ENCODE measurements at regions not wholly inside any gene's neighbourhood (a gene's known extent, or its start where the extent isn't known, plus 50 kb on each side); places are given as distances from the start of the nearest gene placed in this dataset.
"Not testable (repeated sequence)": the region's sequence is repeated elsewhere in the genome, so short reads cannot be mapped to it uniquely, and the experiment has no call there.

GRCh38 chr4:1520795-1521576 is 114.7 kb upstream of the NKX1-1 start:
- not testable (repeated sequence) for H3K4me1 ChIP-seq (ENCODE audit: control insufficient read depth, insufficient read depth, low read length, poor library complexity, severe bottlenecking); H3K36me3 ChIP-seq (ENCODE audit: control insufficient read depth, insufficient read depth, low read length); H3K27ac ChIP-seq (ENCODE audit: low read depth, low read length, severe bottlenecking); H3K9me3 ChIP-seq (ENCODE audit: control insufficient read depth, low read length)
- H3K4me3 ChIP-seq (ENCODE audit: extremely low read depth, insufficient read depth, low read length, poor library complexity, severe bottlenecking) = peak overlapping the region; percentile 26
- 1 to 4% methylated on average over 33 to 34 of the region's 79 CpGs for WGBS, 2 experiments (ENCODE audit: insufficient coverage in 2 of 2)

GRCh38 chr4:1519787-1520661 is 113.8 kb upstream of the NKX1-1 start:
- Histone ChIP-seq H3K27ac (ENCODE audit: low read depth, low read length, severe bottlenecking) (no peak overlapping the region), H3K4me1 (ENCODE audit: control insufficient read depth, insufficient read depth, low read length, poor library complexity, severe bottlenecking) (no peaks in the 10 kb centered on the region), H3K9me3 (ENCODE audit: control insufficient read depth, low read length) (no peaks in the 10 kb centered on the region), H3K36me3 (ENCODE audit: control insufficient read depth, insufficient read depth, low read length) (no peaks in the 10 kb centered on the region), H3K4me3 (ENCODE audit: extremely low read depth, insufficient read depth, low read length, poor library complexity, severe bottlenecking) (no peak overlapping the region)
- WGBS, 2 experiments (ENCODE audit: insufficient coverage in 2 of 2) = 87 to 90% methylated on average over 47 to 52 of the region's 58 CpGs

- no peak overlapping the region for H3K4me3 ChIP-seq (ENCODE audit: extremely low read depth, insufficient read depth, low read length, poor library complexity, severe bottlenecking)
- peaks cover 8% of the 10 kb centered on the region for H3K9me3 ChIP-seq (ENCODE audit: control insufficient read depth, low read length)
- 86 to 88% methylated on average over 8 to 13 of the region's 20 CpGs for WGBS, 2 experiments (ENCODE audit: insufficient coverage in 2 of 2)
- no peaks in the 10 kb centered on the region for H3K4me1 ChIP-seq (ENCODE audit: control insufficient read depth, insufficient read depth, low read length, poor library complexity, severe bottlenecking)
- no peaks in the 10 kb centered on the region for H3K36me3 ChIP-seq (ENCODE audit: control insufficient read depth, insufficient read depth, low read length)
- no peak overlapping the region for H3K27ac ChIP-seq (ENCODE audit: low read depth, low read length, severe bottlenecking)
These were observed 112.9 kb upstream of the NKX1-1 start for GRCh38 chr4:1518997-1519700.

GRCh38 chr4:1517592-1518411 is 111.6 kb upstream of the NKX1-1 start:
- H3K27ac ChIP-seq (ENCODE audit: low read depth, low read length, severe bottlenecking) = no peak overlapping the region
- H3K4me1 ChIP-seq (ENCODE audit: control insufficient read depth, insufficient read depth, low read length, poor library complexity, severe bottlenecking) = no peaks in the 10 kb centered on the region
- 84 to 87% methylated on average over 16 to 21 of the region's 22 CpGs for WGBS, 2 experiments (ENCODE audit: insufficient coverage in 2 of 2)
- no peak overlapping the region for H3K4me3 ChIP-seq (ENCODE audit: extremely low read depth, insufficient read depth, low read length, poor library complexity, severe bottlenecking)
- no peaks in the 10 kb centered on the region for H3K36me3 ChIP-seq (ENCODE audit: control insufficient read depth, insufficient read depth, low read length)
- peaks cover 12% of the 10 kb centered on the region for H3K9me3 ChIP-seq (ENCODE audit: control insufficient read depth, low read length)

GRCh38 chr4:1516881-1517480 is 110.7 kb upstream of the NKX1-1 start:
- H3K4me3 ChIP-seq (ENCODE audit: extremely low read depth, insufficient read depth, low read length, poor library complexity, severe bottlenecking) = no peak overlapping the region
- H3K36me3 ChIP-seq (ENCODE audit: control insufficient read depth, insufficient read depth, low read length) = no peaks in the 10 kb centered on the region
- peaks cover 12% of the 10 kb centered on the region for H3K9me3 ChIP-seq (ENCODE audit: control insufficient read depth, low read length)
- no peak overlapping the region for H3K27ac ChIP-seq (ENCODE audit: low read depth, low read length, severe bottlenecking)
- no peaks in the 10 kb centered on the region for H3K4me1 ChIP-seq (ENCODE audit: control insufficient read depth, insufficient read depth, low read length, poor library complexity, severe bottlenecking)
- 78 to 87% methylated on average over 13 to 14 of the region's 15 CpGs for WGBS, 2 experiments (ENCODE audit: insufficient coverage in 2 of 2)

GRCh38 chr4:1516261-1516660 is 110.0 kb upstream of the NKX1-1 start:
- H3K9me3 ChIP-seq (ENCODE audit: control insufficient read depth, low read length) = peaks cover 12% of the 10 kb centered on the region
- H3K27ac ChIP-seq (ENCODE audit: low read depth, low read length, severe bottlenecking) = no peak overlapping the region
- no peaks in the 10 kb centered on the region for H3K36me3 ChIP-seq (ENCODE audit: control insufficient read depth, insufficient read depth, low read length)
- no peaks in the 10 kb centered on the region for H3K4me1 ChIP-seq (ENCODE audit: control insufficient read depth, insufficient read depth, low read length, poor library complexity, severe bottlenecking)
- H3K4me3 ChIP-seq (ENCODE audit: extremely low read depth, insufficient read depth, low read length, poor library complexity, severe bottlenecking) = no peak overlapping the region
- WGBS, 2 experiments (ENCODE audit: insufficient coverage in 2 of 2) = 94 to 95% methylated on average over 6 to 7 of the region's 10 CpGs

- 93 to 100% methylated on average over 1 to 3 of the region's 5 CpGs for WGBS, 2 experiments (ENCODE audit: insufficient coverage in 2 of 2)
- no peak overlapping the region for H3K4me3 ChIP-seq (ENCODE audit: extremely low read depth, insufficient read depth, low read length, poor library complexity, severe bottlenecking)
- no peak overlapping the region for H3K27ac ChIP-seq (ENCODE audit: low read depth, low read length, severe bottlenecking)
- H3K9me3 ChIP-seq (ENCODE audit: control insufficient read depth, low read length) = peaks cover 12% of the 10 kb centered on the region
- no peaks in the 10 kb centered on the region for H3K36me3 ChIP-seq (ENCODE audit: control insufficient read depth, insufficient read depth, low read length)
- H3K4me1 ChIP-seq (ENCODE audit: control insufficient read depth, insufficient read depth, low read length, poor library complexity, severe bottlenecking) = no peaks in the 10 kb centered on the region
These were observed 109.5 kb upstream of the NKX1-1 start for GRCh38 chr4:1515763-1516162.

- H3K4me1 ChIP-seq (ENCODE audit: control insufficient read depth, insufficient read depth, low read length, poor library complexity, severe bottlenecking) = no peaks in the 10 kb centered on the region
- no peaks in the 10 kb centered on the region for H3K36me3 ChIP-seq (ENCODE audit: control insufficient read depth, insufficient read depth, low read length)
- H3K9me3 ChIP-seq (ENCODE audit: control insufficient read depth, low read length) = peaks cover 12% of the 10 kb centered on the region
- no peak overlapping the region for H3K4me3 ChIP-seq (ENCODE audit: extremely low read depth, insufficient read depth, low read length, poor library complexity, severe bottlenecking)
- no peak overlapping the region for H3K27ac ChIP-seq (ENCODE audit: low read depth, low read length, severe bottlenecking)
These were observed 108.9 kb upstream of the NKX1-1 start for GRCh38 chr4:1515156-1515555.

GRCh38 chr4:1514612-1515011 is 108.4 kb upstream of the NKX1-1 start:
- Histone ChIP-seq H3K4me1 (ENCODE audit: control insufficient read depth, insufficient read depth, low read length, poor library complexity, severe bottlenecking) (no peaks in the 10 kb centered on the region), H3K36me3 (ENCODE audit: control insufficient read depth, insufficient read depth, low read length) (no peaks in the 10 kb centered on the region), H3K4me3 (ENCODE audit: extremely low read depth, insufficient read depth, low read length, poor library complexity, severe bottlenecking) (no peak overlapping the region), H3K27ac (ENCODE audit: low read depth, low read length, severe bottlenecking) (no peak overlapping the region), H3K9me3 (ENCODE audit: control insufficient read depth, low read length) (peaks cover 12% of the 10 kb centered on the region)
- WGBS, 2 experiments (ENCODE audit: insufficient coverage in 2 of 2) = 50 to 68% methylated on average over 3 of the region's 3 CpGs

Measured in mesodermal cell (in vitro differentiated cells).